IMR-90 (cell line): ENCODE measurements at regions not wholly inside any gene's neighbourhood (a gene's known extent, or its start where the extent isn't known, plus 50 kb on each side); places are given as distances from the start of the nearest gene placed in this dataset.

ENCODE experiments used
- ATAC-seq: fragments of 200-7000 bp; cut with Tn5 transposase; 2 replicates; pipeline ENCODE4 v1.9.1; 2020; ENCODE audit warnings: low read depth, mild to moderate bottlenecking, moderate library complexity
- BruUV-seq: library from RNA; stranded (reverse); fragments of 400-500 nt; replicated peaks from 2 replicates; lab custom pipeline; 2021; lab: Mats Ljungman, UMichigan
- CTCF ChIA-PET: fragments of 300-600 bp; formaldehyde crosslinking; extraction: SDS; loops from one replicate; lab custom pipeline; 2021; ENCODE audit warnings: antibody characterized with exemption; lab: Yijun Ruan, JAX
- POLR2A ChIA-PET: fragments of 300-600 bp; sonication (Branson Sonifier 250); formaldehyde crosslinking; loops from one replicate; lab custom pipeline; 2022; ENCODE audit warnings: antibody characterized with exemption; ENCODE audit not compliant: unreplicated experiment; lab: Charles Lee
- DNase-seq: peaks from one replicate; pipeline ENCODE4 v3.0.0; 2013
- H2AFZ ChIP-seq: replicated peaks from 2 replicates; pipeline ENCODE3; 2013; ENCODE audit warnings: low read length, mild to moderate bottlenecking; ENCODE audit not compliant: poor library complexity
- H2AK5ac ChIP-seq: 2 replicates; pipeline ENCODE4 v1.6.1; 2013; ENCODE audit warnings: low read depth, low read length, inconsistent platforms
- H2AK9ac ChIP-seq: replicated peaks from 2 replicates; pipeline ENCODE3; 2013; ENCODE audit warnings: mild to moderate bottlenecking, low read depth, low read length, moderate library complexity; ENCODE audit not compliant: poor library complexity
- H2BK120ac ChIP-seq: 2 replicates; pipeline ENCODE4 v1.6.1; 2013; ENCODE audit warnings: low read depth, low read length, inconsistent platforms
- H2BK15ac ChIP-seq: 3 replicates; pipeline ENCODE4 v1.6.1; 2013; ENCODE audit warnings: low read depth, low read length, inconsistent platforms
- H2BK20ac ChIP-seq: 2 replicates; pipeline ENCODE4 v1.6.1; 2013; ENCODE audit warnings: low read depth, mild to moderate bottlenecking, inconsistent platforms, low read length, moderate library complexity
- H2BK5ac ChIP-seq: 2 replicates; pipeline ENCODE4 v1.6.1; 2013; ENCODE audit warnings: mild to moderate bottlenecking, low read depth, low read length, inconsistent platforms; ENCODE audit not compliant: poor library complexity, severe bottlenecking
- H3K14ac ChIP-seq: replicated peaks from 2 replicates; pipeline ENCODE4 v1.6.1; 2013; ENCODE audit warnings: low read depth, low read length, inconsistent platforms
- H3K18ac ChIP-seq: 2 replicates; pipeline ENCODE4 v1.6.1; 2013; ENCODE audit warnings: low read depth, low read length, control low read depth
- H3K23ac ChIP-seq: 2 replicates; pipeline ENCODE4 v1.6.1; 2013; ENCODE audit warnings: low read depth, low read length, inconsistent platforms
- H3K27ac ChIP-seq: 2 replicates; pipeline ENCODE4 v1.5.1; 2013; ENCODE audit warnings: mild to moderate bottlenecking, control low read depth, low read length; ENCODE audit not compliant: insufficient read depth
- H3K27me3 ChIP-seq: 2 replicates; pipeline ENCODE4 v1.6.1; 2013; ENCODE audit warnings: low read length; ENCODE audit not compliant: control insufficient read depth, insufficient read depth
- H3K36me3 ChIP-seq: 2 replicates; pipeline ENCODE4 v1.6.1; 2013; ENCODE audit warnings: low read length, mixed read lengths; ENCODE audit not compliant: control insufficient read depth, insufficient read depth
- H3K4ac ChIP-seq: 2 replicates; pipeline ENCODE4 v1.6.1; 2013; ENCODE audit warnings: low read depth, low read length, inconsistent platforms
- H3K4me1 ChIP-seq: 2 replicates; pipeline ENCODE4 v1.6.1; 2013; ENCODE audit warnings: low read length, mixed read lengths; ENCODE audit not compliant: control insufficient read depth, insufficient read depth
- H3K4me2 ChIP-seq: 2 replicates; pipeline ENCODE4 v1.6.1; 2013; ENCODE audit warnings: low read depth, mild to moderate bottlenecking, control low read depth, low read length, moderate library complexity
- H3K4me3 ChIP-seq: 2 replicates; pipeline ENCODE4 v1.5.1; 2013; ENCODE audit warnings: low read depth, mild to moderate bottlenecking, control low read depth, low read length, moderate library complexity; ENCODE audit not compliant: insufficient read depth
- H3K56ac ChIP-seq: 2 replicates; pipeline ENCODE4 v1.6.1; 2013; ENCODE audit warnings: low read length, inconsistent platforms; ENCODE audit not compliant: insufficient read depth; ENCODE audit errors: extremely low read depth
- H3K79me1 ChIP-seq, 2 experiments: 2 replicates each; pipeline ENCODE4 v1.6.1; 2013; ENCODE audit warnings: low read length in 2 of 2, inconsistent platforms in 1 of 2, low read depth in 1 of 2
- H3K9ac ChIP-seq: 2 replicates; pipeline ENCODE4 v1.6.1; 2013; ENCODE audit warnings: low read depth, low read length, control low read depth
- H3K9me1 ChIP-seq: 2 replicates; pipeline ENCODE4 v1.6.1; 2013; ENCODE audit warnings: low read length, inconsistent platforms; ENCODE audit not compliant: insufficient read depth
- H3K9me3 ChIP-seq: 2 replicates; pipeline ENCODE4 v1.6.1; 2013; ENCODE audit warnings: low read length; ENCODE audit not compliant: control insufficient read depth, insufficient read depth
- H4K20me1 ChIP-seq: 2 replicates; pipeline ENCODE4 v1.6.1; 2013; ENCODE audit warnings: low read length, inconsistent platforms; ENCODE audit not compliant: insufficient read depth
- H4K5ac ChIP-seq: 2 replicates; pipeline ENCODE4 v1.6.1; 2013; ENCODE audit warnings: mild to moderate bottlenecking, low read depth, low read length, control low read depth
- H4K8ac ChIP-seq, 2 experiments: 2 replicates each; pipeline ENCODE4 v1.6.1; 2013; ENCODE audit warnings: low read depth in 2 of 2, low read length in 2 of 2, control low read depth in 1 of 2, inconsistent platforms in 1 of 2
- H4K91ac ChIP-seq: 2 replicates; pipeline ENCODE4 v1.6.1; 2013; ENCODE audit warnings: low read depth, low read length, inconsistent platforms; ENCODE audit not compliant: insufficient read depth
- CHD1 ChIP-seq: IDR thresholded peaks from 2 replicates; pipeline ENCODE4 v1.6.1; 2012; ENCODE audit warnings: low read depth, low read length, improper control_type of control experiment
- FOS ChIP-seq: fragments of 150-350 bp; IDR thresholded peaks from 2 replicates; pipeline ENCODE4 v1.6.1; 2016; ENCODE audit warnings: low read depth, low read length
- MAFK ChIP-seq: IDR thresholded peaks from 2 replicates; pipeline ENCODE4 v1.6.1; 2012; ENCODE audit warnings: low read depth, low read length, improper control_type of control experiment
- MAZ ChIP-seq: IDR thresholded peaks from 2 replicates; pipeline ENCODE4 v1.6.1; 2012; ENCODE audit warnings: low read depth, mild to moderate bottlenecking, low read length, improper control_type of control experiment, moderate library complexity, borderline replicate concordance
- RCOR1 ChIP-seq: IDR thresholded peaks from 2 replicates; pipeline ENCODE4 v1.6.1; 2012; ENCODE audit warnings: mild to moderate bottlenecking, low read length, improper control_type of control experiment; ENCODE audit not compliant: insufficient replicate concordance
- RFX5 ChIP-seq: IDR thresholded peaks from 2 replicates; pipeline ENCODE4 v1.8.0; 2012; ENCODE audit warnings: low read depth, mild to moderate bottlenecking, low read length, moderate library complexity
- SMC3 ChIP-seq: fragments of 150-350 bp; IDR thresholded peaks from 2 replicates; pipeline ENCODE4 v1.6.1; 2016; ENCODE audit warnings: low read depth, mild to moderate bottlenecking, antibody characterized with exemption, low read length, moderate library complexity
- WGBS, 2 experiments: methylation state at CpG; one replicate each; pipeline versions ENCODE4 v1.1.5 to v1.1.7; 2013; ENCODE audit warnings: missing lambda C conversion rate in 2 of 2; ENCODE audit not compliant: insufficient read length in 1 of 2; ENCODE audit errors: extremely low coverage in 2 of 2; 5-methylcytosine and 5-hydroxymethylcytosine counted together
- dilution Hi-C: fragments of 300-500 bp; cut with HindIII; formaldehyde crosslinking; loops from one replicate; pipeline ENCODE4 v1.14.3; 2018; ENCODE audit warnings: low sequenced_read_pairs; ENCODE audit not compliant: unreplicated experiment
- in situ Hi-C: fragments of 300-500 bp; cut with MboI; formaldehyde crosslinking; loops from 3 replicates; pipeline ENCODE4 v1.14.3; 2019; ENCODE audit warnings: low sequenced_read_pairs, inconsistent platforms, mixed read lengths
- intact Hi-C: fragments of 100-400 bp; cut with micrococcal nuclease; formaldehyde crosslinking; loops from 2 replicates; pipeline ENCODE4 v1.10.0; 2022

GRCh38 chr1:170290276-170290675 lies 144.5 kb downstream of the NTMT2 start:
- in situ Hi-C loops = no loop called here
- Histone ChIP-seq H4K8ac (no peak overlapping the region), H3K4me2 (no peak overlapping the region), H2BK120ac (no peak overlapping the region), H3K9me1 (no peaks in the 10 kb centered on the region), H2BK15ac (no peak overlapping the region), H3K36me3 (no peaks in the 10 kb centered on the region), H2AK5ac (no peak overlapping the region), H4K5ac (no peak overlapping the region), H2BK5ac (no peak overlapping the region), H3K4me3 (no peak overlapping the region), H3K18ac (no peak overlapping the region), H2BK20ac (no peak overlapping the region), H3K79me1 (no peaks in the 10 kb centered on the region), H2AFZ (no peak overlapping the region), H3K4me1 (0 out of 2 replicates have a peak, but pooled peaks cover 1% of the 10 kb centered on the region), H3K56ac (no peak overlapping the region), H4K20me1 (no peaks in the 10 kb centered on the region), H3K27ac (no peak overlapping the region), H3K27me3 (no peaks in the 10 kb centered on the region), H3K23ac (no peak overlapping the region), H3K14ac (no peak overlapping the region), H3K4ac (no peak overlapping the region), H2AK9ac (no peak overlapping the region), H4K91ac (no peak overlapping the region), H3K9me3 (no peaks in the 10 kb centered on the region), H3K9ac (no peak overlapping the region)
- ATAC-seq (no peak), DNase-seq (no peak)
- ChIA-PET CTCF (no interaction called here), POLR2A (no interaction called here)
- BruUV-seq = no TSS peak
- WGBS, 2 experiments = no CpG with 5 or more reads among the region's 1 CpG
- intact Hi-C loops = no loop called here
- dilution Hi-C loops = no loop called here
- TF ChIP-seq RFX5 (no peak), CHD1 (no peak), MAFK (no peak), MAZ (no peak), RCOR1 (no peak), SMC3 (no peak), FOS (no peak)
